ENCODE measurements at regions not wholly inside any gene's neighbourhood (a gene's known extent, or its start where the extent isn't known, plus 50 kb on each side); places are given as distances from the start of the nearest gene placed in this dataset.

GRCh38 chr1:201724766-201725118 lies 104.2 kb upstream of the IPO9 start:
- Histone ChIP-seq H3K4me1 (peaks cover 12% of the 10 kb centered on the region), H3K9me3 (no peaks in the 10 kb centered on the region), H3K27me3 (no peaks in the 10 kb centered on the region), H3K36me3 (no peaks in the 10 kb centered on the region; the same call in 1 of the 2 replicates), H3K4me3 (ENCODE audit: low read depth, low read length) (no peak overlapping the region)
- DNase-seq: no peak
- no peak for TF ChIP-seq CTCF (IDR thresholded peaks at IDR 0.05; ENCODE audit: low read depth, low read length)

GRCh38 chr1:201726700-201727099 lies 102.3 kb upstream of the IPO9 start:
- no peak for DNase-seq
- H3K36me3 ChIP-seq: no peaks in the 10 kb centered on the region
- no peaks in the 10 kb centered on the region for H3K9me3 ChIP-seq
- H3K27me3 ChIP-seq: no peaks in the 10 kb centered on the region
- H3K4me3 ChIP-seq (ENCODE audit: low read depth, low read length): no peak overlapping the region
- no peak for TF ChIP-seq CTCF (IDR thresholded peaks at IDR 0.05; ENCODE audit: low read depth, low read length)
- H3K4me1 ChIP-seq: peaks cover 10% of the 10 kb centered on the region; the same call in 1 of the 2 replicates

GRCh38 chr1:201728731-201729130 lies 100.2 kb upstream of the IPO9 start:
- Histone ChIP-seq H3K4me1 (peaks cover 13% of the 10 kb centered on the region; the same call in 1 of the 2 replicates), H3K36me3 (no peaks in the 10 kb centered on the region), H3K9me3 (no peaks in the 10 kb centered on the region), H3K4me3 (ENCODE audit: low read depth, low read length) (no peak overlapping the region), H3K27me3 (no peaks in the 10 kb centered on the region)
- no peak for DNase-seq
- no peak for TF ChIP-seq CTCF (IDR thresholded peaks at IDR 0.05; ENCODE audit: low read depth, low read length)

GRCh38 chr1:201729973-201730608 lies 98.9 kb upstream of the IPO9 start:
- Histone ChIP-seq H3K36me3 (no peaks in the 10 kb centered on the region), H3K4me3 (ENCODE audit: low read depth, low read length) (no peak overlapping the region), H3K4me1 (peaks cover 13% of the 10 kb centered on the region; the same call in 1 of the 2 replicates), H3K9me3 (no peaks in the 10 kb centered on the region), H3K27me3 (no peaks in the 10 kb centered on the region)
- no peak for DNase-seq
- no peak for TF ChIP-seq CTCF (IDR thresholded peaks at IDR 0.05; ENCODE audit: low read depth, low read length)

- no peak overlapping the region for H3K4me3 ChIP-seq (ENCODE audit: low read depth, low read length)
- no peaks in the 10 kb centered on the region for H3K27me3 ChIP-seq
- H3K9me3 ChIP-seq: no peaks in the 10 kb centered on the region
- no peak for TF ChIP-seq CTCF (IDR thresholded peaks at IDR 0.05; ENCODE audit: low read depth, low read length)
- peaks cover 13% of the 10 kb centered on the region; the same call in 1 of the 2 replicates for H3K4me1 ChIP-seq
- DNase-seq: no peak
- H3K36me3 ChIP-seq: no peaks in the 10 kb centered on the region
These were observed 98.3 kb upstream of the IPO9 start for GRCh38 chr1:201730611-201731010.

GRCh38 chr1:201731142-201731541 lies 97.8 kb upstream of the IPO9 start:
- Histone ChIP-seq H3K4me1 (peaks cover 13% of the 10 kb centered on the region; the same call in 1 of the 2 replicates), H3K9me3 (no peaks in the 10 kb centered on the region), H3K4me3 (ENCODE audit: low read depth, low read length) (no peak overlapping the region), H3K36me3 (no peaks in the 10 kb centered on the region), H3K27me3 (no peaks in the 10 kb centered on the region)
- no peak for DNase-seq
- TF ChIP-seq CTCF (IDR thresholded peaks at IDR 0.05; ENCODE audit: low read depth, low read length): no peak
